ENCODE measurements at regions not wholly inside any gene's neighbourhood (a gene's known extent, or its start where the extent isn't known, plus 50 kb on each side); places are given as distances from the start of the nearest gene placed in this dataset.
"Not testable (repeated sequence)": the region's sequence is repeated elsewhere in the genome, so short reads cannot be mapped to it uniquely, and the experiment has no call there.

GRCh38 chr18:76275727-76276313, 219.2 kb downstream of the ZNF516 start:
- intact Hi-C loops (cut with DNase I, micrococcal nuclease) = no loop called here
- no peak for TF ChIP-seq CTCF (IDR thresholded peaks at IDR 0.05)
- DNase-seq (no peak), ATAC-seq (no peak)
- no peaks in the 10 kb centered on the region for H3K4me1 ChIP-seq (ENCODE audit: low read depth)
- H3K4me3 ChIP-seq = no peak overlapping the region
- no peaks in the 10 kb centered on the region for H3K9me3 ChIP-seq
- no peaks in the 10 kb centered on the region for H3K36me3 ChIP-seq (ENCODE audit: low read depth)

- no peak for ATAC-seq
- no peak for TF ChIP-seq CTCF (IDR thresholded peaks at IDR 0.05)
- intact Hi-C loops (cut with DNase I, micrococcal nuclease) = no loop called here
- Histone ChIP-seq H3K4me1 (ENCODE audit: low read depth) (no peaks in the 10 kb centered on the region), H3K4me3 (no peak overlapping the region), H3K36me3 (ENCODE audit: low read depth) (no peaks in the 10 kb centered on the region), H3K9me3 (no peaks in the 10 kb centered on the region)
- DNase-seq = no peak
Observed at GRCh38 chr18:76274468-76275289, 220.4 kb downstream of the ZNF516 start.

- Histone ChIP-seq H3K9me3 (no peaks in the 10 kb centered on the region), H3K36me3 (ENCODE audit: low read depth) (no peaks in the 10 kb centered on the region), H3K4me3 (no peak overlapping the region), H3K4me1 (ENCODE audit: low read depth) (no peaks in the 10 kb centered on the region)
- DNase-seq (no peak), ATAC-seq (no peak)
- no peak for TF ChIP-seq CTCF (IDR thresholded peaks at IDR 0.05)
- intact Hi-C loops (cut with DNase I, micrococcal nuclease) = no loop called here
Observed at GRCh38 chr18:76273956-76274355, 221.1 kb downstream of the ZNF516 start.

GRCh38 chr18:76273036-76273545, 222.0 kb downstream of the ZNF516 start:
- ATAC-seq (no peak), DNase-seq (no peak)
- Histone ChIP-seq H3K36me3 (ENCODE audit: low read depth) (no peaks in the 10 kb centered on the region), H3K4me1 (ENCODE audit: low read depth) (no peaks in the 10 kb centered on the region), H3K9me3 (no peaks in the 10 kb centered on the region), H3K4me3 (no peak overlapping the region)
- intact Hi-C loops (cut with DNase I, micrococcal nuclease) = no loop called here
- no peak for TF ChIP-seq CTCF (IDR thresholded peaks at IDR 0.05)

GRCh38 chr18:76267423-76267822, 227.6 kb downstream of the ZNF516 start:
- H3K9me3 ChIP-seq; intact Hi-C loops (cut with DNase I, micrococcal nuclease); H3K4me3 ChIP-seq; ATAC-seq; H3K4me1 ChIP-seq (ENCODE audit: low read depth); H3K36me3 ChIP-seq (ENCODE audit: low read depth); DNase-seq: not testable (repeated sequence)

- Histone ChIP-seq H3K36me3 (ENCODE audit: low read depth) (no peaks in the 10 kb centered on the region), H3K9me3 (no peaks in the 10 kb centered on the region), H3K4me1 (ENCODE audit: low read depth) (no peaks in the 10 kb centered on the region), H3K4me3 (no peak overlapping the region)
- no peak for TF ChIP-seq CTCF (IDR thresholded peaks at IDR 0.05)
- intact Hi-C loops (cut with DNase I, micrococcal nuclease) = no loop called here
- no peak for DNase-seq
- no peak for ATAC-seq
Observed at GRCh38 chr18:76266236-76266991, 228.6 kb downstream of the ZNF516 start.
